B cell (primary cell): ENCODE measurements at regions not wholly inside any gene's neighbourhood (a gene's known extent, or its start where the extent isn't known, plus 50 kb on each side); places are given as distances from the start of the nearest gene placed in this dataset.

ENCODE experiments used
- EZH2 ChIP-seq: IDR thresholded peaks from 2 replicates; pipeline ENCODE4 v1.6.1; 2012; ENCODE audit warnings: borderline replicate concordance, low read depth, mild to moderate bottlenecking, moderate library complexity, low read length; ENCODE audit not compliant: insufficient read depth, poor library complexity, severe bottlenecking
- TF ChIP-seq, protein P1 (sequence below): fragments of 200-600 bp; IDR thresholded peaks from one replicate; pipeline ENCODE4 v1.8.0; 2022; ENCODE audit warnings: antibody characterized with exemption, mild to moderate bottlenecking

DNA sequence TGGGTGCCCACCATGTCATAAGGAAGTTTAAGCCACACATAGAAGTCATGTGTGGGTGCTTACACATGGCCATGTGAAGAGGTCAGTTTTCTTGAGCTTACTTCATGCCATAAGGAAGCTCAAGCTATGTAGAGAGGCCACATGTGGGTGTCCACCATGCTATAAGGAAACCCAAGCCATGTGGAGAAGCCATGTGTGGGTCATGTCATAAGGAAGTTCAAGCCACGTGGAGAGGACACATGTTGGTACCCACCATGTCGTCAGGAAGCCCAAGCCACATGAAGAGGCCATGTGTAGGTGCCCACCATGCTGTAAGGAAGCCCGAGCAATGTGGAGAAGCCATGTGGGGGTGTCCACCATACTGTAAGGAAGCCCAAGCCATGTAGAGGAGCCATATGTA lies 1089.2 kb upstream of the AUTS2 start:
- TF ChIP-seq, protein P1, sequence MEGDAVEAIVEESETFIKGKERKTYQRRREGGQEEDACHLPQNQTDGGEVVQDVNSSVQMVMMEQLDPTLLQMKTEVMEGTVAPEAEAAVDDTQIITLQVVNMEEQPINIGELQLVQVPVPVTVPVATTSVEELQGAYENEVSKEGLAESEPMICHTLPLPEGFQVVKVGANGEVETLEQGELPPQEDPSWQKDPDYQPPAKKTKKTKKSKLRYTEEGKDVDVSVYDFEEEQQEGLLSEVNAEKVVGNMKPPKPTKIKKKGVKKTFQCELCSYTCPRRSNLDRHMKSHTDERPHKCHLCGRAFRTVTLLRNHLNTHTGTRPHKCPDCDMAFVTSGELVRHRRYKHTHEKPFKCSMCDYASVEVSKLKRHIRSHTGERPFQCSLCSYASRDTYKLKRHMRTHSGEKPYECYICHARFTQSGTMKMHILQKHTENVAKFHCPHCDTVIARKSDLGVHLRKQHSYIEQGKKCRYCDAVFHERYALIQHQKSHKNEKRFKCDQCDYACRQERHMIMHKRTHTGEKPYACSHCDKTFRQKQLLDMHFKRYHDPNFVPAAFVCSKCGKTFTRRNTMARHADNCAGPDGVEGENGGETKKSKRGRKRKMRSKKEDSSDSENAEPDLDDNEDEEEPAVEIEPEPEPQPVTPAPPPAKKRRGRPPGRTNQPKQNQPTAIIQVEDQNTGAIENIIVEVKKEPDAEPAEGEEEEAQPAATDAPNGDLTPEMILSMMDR, result no peak
- no peak for TF ChIP-seq EZH2
